H9 (cell line): ENCODE measurements at regions not wholly inside any gene's neighbourhood (a gene's known extent, or its start where the extent isn't known, plus 50 kb on each side); places are given as distances from the start of the nearest gene placed in this dataset.

Experiments used
- DNase-seq: peaks from one replicate; pipeline ENCODE4 v3.0.0-alpha.2; 2017
- H2AFZ ChIP-seq: one replicate; pipeline ENCODE4 v1.6.1; 2013; ENCODE audit warnings: mild to moderate bottlenecking, low read length, control low read depth, moderate library complexity
- H2AK5ac ChIP-seq: 2 replicates; pipeline ENCODE4 v1.6.1; 2013; ENCODE audit warnings: low read length, control low read depth, mixed read lengths; ENCODE audit not compliant: insufficient read length
- H2BK120ac ChIP-seq: one replicate; pipeline ENCODE4 v1.6.1; 2013; ENCODE audit warnings: low read depth, mild to moderate bottlenecking, low read length, control low read depth, inconsistent platforms; ENCODE audit not compliant: poor library complexity, severe bottlenecking
- H2BK12ac ChIP-seq: 2 replicates; pipeline ENCODE4 v1.6.1; 2013; ENCODE audit warnings: low read length, control low read depth, mixed read lengths, low read depth; ENCODE audit not compliant: insufficient read length
- H2BK15ac ChIP-seq: 2 replicates; pipeline ENCODE4 v1.6.1; 2013; ENCODE audit warnings: low read depth, low read length, control low read depth
- H2BK20ac ChIP-seq: one replicate; pipeline ENCODE4 v1.6.1; 2013; ENCODE audit warnings: low read depth, mild to moderate bottlenecking, low read length, control low read depth, inconsistent platforms; ENCODE audit not compliant: poor library complexity, severe bottlenecking
- H2BK5ac ChIP-seq: 2 replicates; pipeline ENCODE4 v1.6.1; 2013; ENCODE audit warnings: low read length, control low read depth, mixed read lengths; ENCODE audit not compliant: insufficient read length
- H3K14ac ChIP-seq: 2 replicates; pipeline ENCODE4 v1.6.1; 2013; ENCODE audit warnings: low read length, control low read depth; ENCODE audit not compliant: insufficient read depth
- H3K18ac ChIP-seq: 2 replicates; pipeline ENCODE4 v1.6.1; 2013; ENCODE audit warnings: low read depth, mild to moderate bottlenecking, mixed read lengths, low read length, control low read depth; ENCODE audit not compliant: insufficient read length
- H3K23ac ChIP-seq: 2 replicates; pipeline ENCODE4 v1.6.1; 2013; ENCODE audit warnings: low read length, control low read depth, mixed read lengths, low read depth; ENCODE audit not compliant: insufficient read length
- H3K23me2 ChIP-seq: 2 replicates; pipeline ENCODE4 v1.6.1; 2013; ENCODE audit warnings: low read depth, mild to moderate bottlenecking, mixed read lengths, low read length, control low read depth; ENCODE audit not compliant: insufficient read length, poor library complexity, severe bottlenecking
- H3K27ac ChIP-seq: 2 replicates; pipeline ENCODE4 v1.5.1; 2013; ENCODE audit warnings: low read length, control low read depth, mixed read lengths, low read depth; ENCODE audit not compliant: insufficient read length
- H3K27me3 ChIP-seq: 2 replicates; pipeline ENCODE4 v1.6.1; 2013; ENCODE audit warnings: low read length, control low read depth, inconsistent platforms; ENCODE audit not compliant: insufficient read depth
- H3K4ac ChIP-seq: 2 replicates; pipeline ENCODE4 v1.6.1; 2013; ENCODE audit warnings: low read depth, mild to moderate bottlenecking, control low read depth, inconsistent platforms, low read length, moderate library complexity
- H3K4me1 ChIP-seq: 2 replicates; pipeline ENCODE4 v1.6.1; 2013; ENCODE audit warnings: low read length, control low read depth, inconsistent platforms; ENCODE audit not compliant: insufficient read depth
- H3K4me2 ChIP-seq: 2 replicates; pipeline ENCODE4 v1.6.1; 2013; ENCODE audit warnings: low read length, control low read depth, mixed read lengths; ENCODE audit not compliant: insufficient read length, insufficient read depth
- H3K56ac ChIP-seq: 2 replicates; pipeline ENCODE4 v1.6.1; 2013; ENCODE audit warnings: low read depth, mild to moderate bottlenecking, mixed read lengths, low read length, control low read depth; ENCODE audit not compliant: insufficient read length
- H3K79me1 ChIP-seq: 2 replicates; pipeline ENCODE4 v1.6.1; 2013; ENCODE audit warnings: low read depth, mild to moderate bottlenecking, moderate library complexity, low read length, control low read depth, inconsistent platforms; ENCODE audit not compliant: insufficient read depth, poor library complexity, severe bottlenecking
- H3K79me2 ChIP-seq: 2 replicates; pipeline ENCODE4 v1.6.1; 2013; ENCODE audit warnings: low read length, control low read depth, inconsistent platforms; ENCODE audit not compliant: insufficient read depth
- H3K9ac ChIP-seq: 2 replicates; pipeline ENCODE4 v1.6.1; 2013; ENCODE audit warnings: low read length, control low read depth, mixed read lengths; ENCODE audit not compliant: insufficient read length; ENCODE audit errors: extremely low read depth
- H3K9me3 ChIP-seq: one replicate; pipeline ENCODE4 v1.6.1; 2013; ENCODE audit warnings: low read depth, low read length, inconsistent platforms; ENCODE audit not compliant: control insufficient read depth
- H3T11ph ChIP-seq: one replicate; pipeline ENCODE4 v1.6.1; 2013; ENCODE audit warnings: mild to moderate bottlenecking, low read length, control low read depth, inconsistent platforms
- H4K20me1 ChIP-seq: one replicate; pipeline ENCODE4 v1.6.1; 2013; ENCODE audit not compliant: control insufficient read depth, insufficient read length, insufficient read depth
- H4K5ac ChIP-seq: 2 replicates; pipeline ENCODE4 v1.6.1; 2013; ENCODE audit warnings: low read depth, mild to moderate bottlenecking, mixed read lengths, low read length, control low read depth; ENCODE audit not compliant: insufficient read length
- H4K8ac ChIP-seq: replicated peaks from 2 replicates; pipeline ENCODE4 v1.6.1; 2013; ENCODE audit warnings: low read length, control low read depth, mixed read lengths, low read depth; ENCODE audit not compliant: insufficient read length
- H4K91ac ChIP-seq: 2 replicates; pipeline ENCODE4 v1.6.1; 2013; ENCODE audit warnings: low read depth, mild to moderate bottlenecking, moderate library complexity, mixed read lengths, low read length, control low read depth; ENCODE audit not compliant: insufficient read length
- H3K27ac Mint-ChIP-seq, 3 experiments: 2 replicates in 2 of 3; 3 replicates in 1 of 3; pipeline ENCODE4 v1.8.0; 2020 to 2021; ENCODE audit warnings: mixed read lengths in 3 of 3, mild to moderate bottlenecking in 1 of 3, moderate library complexity in 1 of 3
- H3K27me3 Mint-ChIP-seq: 2 replicates; pipeline ENCODE4 v1.8.0; 2021; ENCODE audit warnings: low read depth, mild to moderate bottlenecking, moderate library complexity, mixed read lengths
- H3K36me3 Mint-ChIP-seq, 3 experiments: 2 replicates in 2 of 3; 3 replicates in 1 of 3; pipeline ENCODE4 v1.8.0; 2020 to 2021; ENCODE audit warnings: low read depth in 3 of 3, mixed read lengths in 3 of 3; ENCODE audit not compliant: insufficient read depth in 1 of 3
- H3K4me1 Mint-ChIP-seq, 2 experiments: 2 replicates each; pipeline ENCODE4 v1.8.0; 2020; ENCODE audit warnings: mixed read lengths in 2 of 2
- H3K4me3 Mint-ChIP-seq, 2 experiments: 2 replicates in 1 of 2; 3 replicates in 1 of 2; pipeline ENCODE4 v1.8.0; 2020 to 2021; ENCODE audit warnings: mild to moderate bottlenecking in 2 of 2, mixed read lengths in 2 of 2, moderate library complexity in 1 of 2
- H3K9me3 Mint-ChIP-seq, 2 experiments: 2 replicates in 1 of 2; 3 replicates in 1 of 2; pipeline ENCODE4 v1.8.0; 2020; ENCODE audit warnings: mild to moderate bottlenecking in 2 of 2, mixed read lengths in 2 of 2, moderate library complexity in 1 of 2
- WGBS: extraction: QIAGEN DNeasy Blood & Tissue Kit; methylation state at CpG from one replicate; pipeline ENCODE4 v1.1.7; 2013; ENCODE audit warnings: missing lambda C conversion rate, low lambda C conversion rate, mixed read lengths; ENCODE audit not compliant: insufficient read length; ENCODE audit errors: extremely low coverage; 5-methylcytosine and 5-hydroxymethylcytosine counted together
- TF ChIP-seq, protein P1 (sequence below): fragments of 200-600 bp; sonication (generic); conservative IDR thresholded peaks from 3 replicates; pipeline ENCODE4 v1.8.0; 2021; ENCODE audit warnings: antibody characterized with exemption, mild to moderate bottlenecking

DNA sequence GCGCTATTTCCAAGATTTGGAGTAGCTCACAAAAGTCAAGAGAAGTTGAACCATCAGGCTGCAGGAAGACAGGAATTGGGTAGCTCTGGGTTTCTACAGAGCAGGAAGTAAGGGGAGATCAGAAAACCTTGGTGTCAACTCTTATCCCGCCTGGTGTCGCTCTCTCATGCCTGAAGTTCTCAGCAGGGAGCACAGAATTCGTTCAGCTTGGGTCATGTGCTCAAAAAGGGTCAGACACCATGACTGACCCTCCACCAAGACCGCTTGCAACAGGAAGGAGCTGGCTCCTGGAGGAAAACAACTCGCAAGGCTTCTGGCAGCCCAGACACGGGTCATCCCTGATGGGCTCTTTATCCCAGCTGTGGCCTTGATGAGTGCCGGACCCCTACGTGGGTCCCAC, 93.7 kb upstream of the MSX1 start:
- Histone ChIP-seq H3T11ph (no peak overlapping the region), H3K23me2 (no peaks in the 10 kb centered on the region), H4K5ac (no peak overlapping the region), H3K27ac (no peak overlapping the region), H2AK5ac (no peak overlapping the region), H2BK120ac (no peak overlapping the region), H2BK15ac (no peak overlapping the region), H2BK20ac (no peak overlapping the region), H3K4me2 (no peak overlapping the region), H2BK12ac (no peak overlapping the region), H3K14ac (no peak overlapping the region), H3K9me3 (no peaks in the 10 kb centered on the region), H3K4ac (no peak overlapping the region), H4K8ac (no peak overlapping the region), H3K9ac (no peak overlapping the region), H2BK5ac (no peak overlapping the region), H3K27me3 (no peaks in the 10 kb centered on the region), H4K20me1 (peaks cover 2% of the 10 kb centered on the region), H3K4me1 (peaks cover 8% of the 10 kb centered on the region; the same call in 1 of the 2 replicates), H3K18ac (no peak overlapping the region), H3K79me1 (no peaks in the 10 kb centered on the region), H3K23ac (no peak overlapping the region), H3K79me2 (no peaks in the 10 kb centered on the region), H2AFZ (no peak overlapping the region), H4K91ac (no peak overlapping the region), H3K56ac (no peak overlapping the region)
- Mint-ChIP-seq H3K4me1 (peaks cover 45 to 51% of the 10 kb centered on the region in 2 experiments), H3K9me3 (no peaks in the 10 kb centered on the region), H3K27me3 (peaks cover 43% of the 10 kb centered on the region), H3K4me3 (no peak overlapping the region), H3K36me3 (peaks cover 0 to 2% (median 0%) of the 10 kb centered on the region in 3 experiments; a peak in 4 of 7 replicates), H3K27ac (no peak overlapping the region; a peak in 1 of 7 replicates)
- no peak for DNase-seq
- TF ChIP-seq, protein P1, sequence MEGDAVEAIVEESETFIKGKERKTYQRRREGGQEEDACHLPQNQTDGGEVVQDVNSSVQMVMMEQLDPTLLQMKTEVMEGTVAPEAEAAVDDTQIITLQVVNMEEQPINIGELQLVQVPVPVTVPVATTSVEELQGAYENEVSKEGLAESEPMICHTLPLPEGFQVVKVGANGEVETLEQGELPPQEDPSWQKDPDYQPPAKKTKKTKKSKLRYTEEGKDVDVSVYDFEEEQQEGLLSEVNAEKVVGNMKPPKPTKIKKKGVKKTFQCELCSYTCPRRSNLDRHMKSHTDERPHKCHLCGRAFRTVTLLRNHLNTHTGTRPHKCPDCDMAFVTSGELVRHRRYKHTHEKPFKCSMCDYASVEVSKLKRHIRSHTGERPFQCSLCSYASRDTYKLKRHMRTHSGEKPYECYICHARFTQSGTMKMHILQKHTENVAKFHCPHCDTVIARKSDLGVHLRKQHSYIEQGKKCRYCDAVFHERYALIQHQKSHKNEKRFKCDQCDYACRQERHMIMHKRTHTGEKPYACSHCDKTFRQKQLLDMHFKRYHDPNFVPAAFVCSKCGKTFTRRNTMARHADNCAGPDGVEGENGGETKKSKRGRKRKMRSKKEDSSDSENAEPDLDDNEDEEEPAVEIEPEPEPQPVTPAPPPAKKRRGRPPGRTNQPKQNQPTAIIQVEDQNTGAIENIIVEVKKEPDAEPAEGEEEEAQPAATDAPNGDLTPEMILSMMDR = no peak
- WGBS = no CpG with 5 or more reads among the region's 9 CpGs
